ENCODE measurements at regions not wholly inside any gene's neighbourhood (a gene's known extent, or its start where the extent isn't known, plus 50 kb on each side); places are given as distances from the start of the nearest gene placed in this dataset.

DNA sequence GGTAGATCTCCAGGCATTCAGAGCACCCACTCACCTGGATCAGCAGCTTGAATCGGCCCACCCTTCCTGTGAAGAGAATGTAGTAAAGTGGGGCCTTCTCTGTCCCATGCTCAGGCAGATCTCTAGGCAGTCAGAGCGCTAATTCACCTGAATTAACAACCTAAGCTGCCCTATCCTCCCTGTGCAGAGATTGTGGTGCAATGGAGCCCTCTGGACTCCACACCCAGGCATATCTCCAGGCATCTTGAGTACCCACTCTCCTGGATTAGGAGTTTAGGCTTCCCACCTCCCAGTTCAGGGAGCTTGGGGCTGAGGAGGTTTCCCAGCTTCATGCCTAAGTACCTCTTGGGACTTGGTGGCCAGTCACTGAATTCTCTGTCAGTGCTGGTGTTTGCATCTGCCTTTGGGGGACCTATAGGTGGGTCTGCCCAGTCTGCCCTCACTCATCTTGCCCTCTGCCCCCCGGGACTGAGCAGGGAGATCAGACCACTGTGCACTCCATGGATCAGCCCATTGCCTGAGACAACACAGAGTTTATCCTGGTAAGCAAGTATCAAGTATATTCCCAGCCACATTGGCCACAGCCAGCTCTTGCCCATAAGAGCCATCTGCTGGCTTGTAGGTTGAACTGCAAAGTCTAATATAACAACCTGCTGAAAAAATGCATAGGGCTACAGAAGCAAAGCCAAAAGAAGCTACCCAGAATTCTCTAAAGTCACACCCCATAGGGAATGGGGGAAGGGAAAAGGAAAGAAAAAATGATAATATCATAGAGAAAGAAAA is 372.9 kb downstream of the KLHL13 start:
- no peak for TF ChIP-seq EZH2 (IDR thresholded peaks at IDR 0.05; ENCODE audit: low read depth)
- TF ChIP-seq, protein P1, sequence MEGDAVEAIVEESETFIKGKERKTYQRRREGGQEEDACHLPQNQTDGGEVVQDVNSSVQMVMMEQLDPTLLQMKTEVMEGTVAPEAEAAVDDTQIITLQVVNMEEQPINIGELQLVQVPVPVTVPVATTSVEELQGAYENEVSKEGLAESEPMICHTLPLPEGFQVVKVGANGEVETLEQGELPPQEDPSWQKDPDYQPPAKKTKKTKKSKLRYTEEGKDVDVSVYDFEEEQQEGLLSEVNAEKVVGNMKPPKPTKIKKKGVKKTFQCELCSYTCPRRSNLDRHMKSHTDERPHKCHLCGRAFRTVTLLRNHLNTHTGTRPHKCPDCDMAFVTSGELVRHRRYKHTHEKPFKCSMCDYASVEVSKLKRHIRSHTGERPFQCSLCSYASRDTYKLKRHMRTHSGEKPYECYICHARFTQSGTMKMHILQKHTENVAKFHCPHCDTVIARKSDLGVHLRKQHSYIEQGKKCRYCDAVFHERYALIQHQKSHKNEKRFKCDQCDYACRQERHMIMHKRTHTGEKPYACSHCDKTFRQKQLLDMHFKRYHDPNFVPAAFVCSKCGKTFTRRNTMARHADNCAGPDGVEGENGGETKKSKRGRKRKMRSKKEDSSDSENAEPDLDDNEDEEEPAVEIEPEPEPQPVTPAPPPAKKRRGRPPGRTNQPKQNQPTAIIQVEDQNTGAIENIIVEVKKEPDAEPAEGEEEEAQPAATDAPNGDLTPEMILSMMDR (conservative IDR thresholded peaks at IDR 0.05): peak; percentile 63
